ENCODE measurements at regions not wholly inside any gene's neighbourhood (a gene's known extent, or its start where the extent isn't known, plus 50 kb on each side); places are given as distances from the start of the nearest gene placed in this dataset.
"Not testable (repeated sequence)": the region's sequence is repeated elsewhere in the genome, so short reads cannot be mapped to it uniquely, and the experiment has no call there.

DNA sequence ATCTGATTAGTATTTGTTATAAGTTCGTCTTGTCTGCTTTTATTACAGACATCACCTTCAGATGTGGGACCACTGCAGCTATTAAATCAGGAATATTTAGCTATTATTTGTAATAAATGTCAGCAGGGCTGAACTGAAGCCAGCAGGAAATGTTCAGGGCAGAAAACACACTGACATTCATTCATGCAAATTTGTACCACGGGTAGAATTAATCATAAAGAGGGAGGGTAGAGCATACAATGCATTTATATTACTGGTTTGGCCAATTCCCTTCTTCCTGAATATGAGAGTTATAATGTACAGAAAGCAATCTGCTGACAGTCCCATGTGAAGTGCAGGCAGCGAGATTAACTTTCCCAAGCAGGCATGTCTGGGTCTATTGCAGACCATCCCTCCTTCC is 117.3 kb upstream of the NUDT12 start:
- no peaks in the 10 kb centered on the region for H3K9me2 ChIP-seq (ENCODE audit: insufficient read depth)
- BruUV-seq (replicated peaks) = no TSS peak
- ChIA-PET POLR2A (no interaction called here), RAD21 (ENCODE audit: low non-redundant PET in 1 of 2, low total read pairs in 2 of 2, uncharacterized antibody in 2 of 2, unreplicated experiment in 2 of 2) (no interaction called here), CTCF (no interaction called here)
- intact Hi-C loops (cut with micrococcal nuclease) = no loop called here
- ATAC-seq (no peak), DNase-seq (ENCODE audit: low read depth, low spot score) (no peak)
- no peak overlapping the region for H3K4me2 ChIP-seq (ENCODE audit: low read length)
- H3K4me3 ChIP-seq (replicated peaks in 1 of 2; ENCODE audit: low read depth in 1 of 2, low read length in 2 of 2) = no peak overlapping the region
- H3K27me3 ChIP-seq (ENCODE audit: insufficient read depth, low read length) = no peaks in the 10 kb centered on the region
- peaks cover 0 to 4% of the 10 kb centered on the region in 2 experiments; a peak in 1 of 4 replicates for H3K4me1 ChIP-seq (ENCODE audit: control insufficient read depth in 1 of 2, insufficient read depth in 2 of 2, low read length in 2 of 2)
- no peak overlapping the region for H3K27ac ChIP-seq (ENCODE audit: low read depth, low read length)
- no peaks in the 10 kb centered on the region for H3K36me3 ChIP-seq (ENCODE audit: control insufficient read depth in 1 of 2, insufficient read depth in 2 of 2, low read length in 2 of 2)
- TF ChIP-seq SRF (IDR thresholded peaks at IDR 0.05; ENCODE audit: low read depth) (no peak), RAD21 (IDR thresholded peaks at IDR 0.05; ENCODE audit: low read depth) (no peak), CBX3 (IDR thresholded peaks at IDR 0.05; ENCODE audit: low read depth) (no peak), EZH2 (IDR thresholded peaks at IDR 0.05) (no peak), ZNF274 (IDR thresholded peaks at IDR 0.05; ENCODE audit: low read depth, low read length) (no peak), ELF1 (IDR thresholded peaks at IDR 0.05; ENCODE audit: borderline replicate concordance, low read depth) (no peak), CEBPB (IDR thresholded peaks at IDR 0.05; ENCODE audit: low read depth) (no peak), FOSL1 (IDR thresholded peaks at IDR 0.05; ENCODE audit: low read depth) (no peak), CTCF (IDR thresholded peaks at IDR 0.05 in 2 of 3, conservative IDR thresholded peaks at IDR 0.05 in 1 of 3; ENCODE audit: borderline replicate concordance in 1 of 3, insufficient read depth in 1 of 3, low read depth in 2 of 3, low read length in 2 of 3) (no peak), REST (IDR thresholded peaks at IDR 0.05; ENCODE audit: low read depth) (no peak)
- TF ChIP-seq, protein P1, sequence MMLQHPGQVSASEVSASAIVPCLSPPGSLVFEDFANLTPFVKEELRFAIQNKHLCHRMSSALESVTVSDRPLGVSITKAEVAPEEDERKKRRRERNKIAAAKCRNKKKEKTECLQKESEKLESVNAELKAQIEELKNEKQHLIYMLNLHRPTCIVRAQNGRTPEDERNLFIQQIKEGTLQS (IDR thresholded peaks at IDR 0.05) = no peak
- TF ChIP-seq, protein P2, sequence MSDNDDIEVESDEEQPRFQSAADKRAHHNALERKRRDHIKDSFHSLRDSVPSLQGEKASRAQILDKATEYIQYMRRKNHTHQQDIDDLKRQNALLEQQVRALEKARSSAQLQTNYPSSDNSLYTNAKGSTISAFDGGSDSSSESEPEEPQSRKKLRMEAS (IDR thresholded peaks at IDR 0.05) = no peak
- H2AFZ ChIP-seq (ENCODE audit: low read depth, low read length, poor library complexity, severe bottlenecking) = no peak overlapping the region
- H3K9me3 ChIP-seq (ENCODE audit: control insufficient read depth in 1 of 2, insufficient read depth in 1 of 2, low read depth in 1 of 2, low read length in 2 of 2) = no peaks in the 10 kb centered on the region
- H3K79me2 ChIP-seq (ENCODE audit: insufficient read depth, low read length) = no peaks in the 10 kb centered on the region
- no peak overlapping the region for H3K9ac ChIP-seq (ENCODE audit: low read length)
- H4K20me1 ChIP-seq (ENCODE audit: insufficient read depth) = no peaks in the 10 kb centered on the region

- H4K20me1 ChIP-seq (ENCODE audit: insufficient read depth); H2AFZ ChIP-seq (ENCODE audit: low read depth, low read length, poor library complexity, severe bottlenecking); BruUV-seq (replicated peaks); H3K9me2 ChIP-seq (ENCODE audit: insufficient read depth); CTCF ChIA-PET; H3K79me2 ChIP-seq (ENCODE audit: insufficient read depth, low read length); H3K4me3 ChIP-seq (replicated peaks in 1 of 2; ENCODE audit: low read depth in 1 of 2, low read length in 2 of 2); H3K27me3 ChIP-seq (ENCODE audit: insufficient read depth, low read length); H3K4me2 ChIP-seq (ENCODE audit: low read length); POLR2A ChIA-PET; H3K4me1 ChIP-seq (ENCODE audit: control insufficient read depth in 1 of 2, insufficient read depth in 2 of 2, low read length in 2 of 2); H3K36me3 ChIP-seq (ENCODE audit: control insufficient read depth in 1 of 2, insufficient read depth in 2 of 2, low read length in 2 of 2); H3K27ac ChIP-seq (ENCODE audit: low read depth, low read length); RAD21 ChIA-PET (ENCODE audit: low non-redundant PET in 1 of 2, low total read pairs in 2 of 2, uncharacterized antibody in 2 of 2, unreplicated experiment in 2 of 2); intact Hi-C loops (cut with micrococcal nuclease); H3K9me3 ChIP-seq (ENCODE audit: control insufficient read depth in 1 of 2, insufficient read depth in 1 of 2, low read depth in 1 of 2, low read length in 2 of 2); H3K9ac ChIP-seq (ENCODE audit: low read length): not testable (repeated sequence)
- 0 out of 2 replicates have a peak, but pooled peaks have one; percentile 25 for ATAC-seq
- DNase-seq (ENCODE audit: low read depth, low spot score) = peak; percentile 3
Observed at GRCh38 chr5:103676198-103676597, 113.6 kb upstream of the NUDT12 start.

All from HCT116 (cell line).